Mesendoderm (in vitro differentiated cells): ENCODE measurements at regions not wholly inside any gene's neighbourhood (a gene's known extent, or its start where the extent isn't known, plus 50 kb on each side); places are given as distances from the start of the nearest gene placed in this dataset.

Experiments used
- DNase-seq: peaks from one replicate; pipeline ENCODE4 v3.0.0; 2013
- H2AK5ac ChIP-seq: 2 replicates; pipeline ENCODE4 v1.6.1; 2013; ENCODE audit warnings: low read length, inconsistent platforms
- H2BK120ac ChIP-seq: 2 replicates; pipeline ENCODE4 v1.6.1; 2013; ENCODE audit warnings: low read depth, mild to moderate bottlenecking, low read length, moderate library complexity, mixed read lengths
- H2BK15ac ChIP-seq: replicated peaks from 2 replicates; pipeline ENCODE4 v1.6.1; 2013; ENCODE audit warnings: low read depth, mild to moderate bottlenecking, moderate library complexity
- H2BK5ac ChIP-seq: 2 replicates; pipeline ENCODE4 v1.6.1; 2013; ENCODE audit warnings: low read length, inconsistent platforms
- H3K18ac ChIP-seq: 2 replicates; pipeline ENCODE4 v1.6.1; 2013; ENCODE audit warnings: mild to moderate bottlenecking, low read length, mixed read lengths
- H3K23ac ChIP-seq: one replicate; pipeline ENCODE4 v1.6.1; 2013; ENCODE audit warnings: low read length
- H3K27ac ChIP-seq: 2 replicates; pipeline ENCODE4 v1.5.1; 2013; ENCODE audit warnings: low read depth, mild to moderate bottlenecking, inconsistent platforms, low read length, moderate library complexity
- H3K27me3 ChIP-seq: 2 replicates; pipeline ENCODE4 v1.6.1; 2013; ENCODE audit warnings: low read length, control low read depth, mild to moderate bottlenecking, inconsistent platforms; ENCODE audit not compliant: insufficient read depth, poor library complexity
- H3K36me3 ChIP-seq: 2 replicates; pipeline ENCODE4 v1.6.1; 2013; ENCODE audit warnings: low read length, inconsistent platforms; ENCODE audit not compliant: control insufficient read depth, insufficient read depth
- H3K4ac ChIP-seq: one replicate; pipeline ENCODE4 v1.6.1; 2013; ENCODE audit warnings: low read depth, mild to moderate bottlenecking, low read length, moderate library complexity
- H3K4me1 ChIP-seq: 2 replicates; pipeline ENCODE4 v1.6.1; 2013; ENCODE audit warnings: low read depth, low read length, inconsistent platforms; ENCODE audit not compliant: control insufficient read depth
- H3K4me2 ChIP-seq: 2 replicates; pipeline ENCODE4 v1.6.1; 2013; ENCODE audit warnings: low read length
- H3K4me3 ChIP-seq: 2 replicates; pipeline ENCODE4 v1.5.1; 2013; ENCODE audit warnings: mild to moderate bottlenecking, low read length
- H3K56ac ChIP-seq: one replicate; pipeline ENCODE4 v1.6.1; 2013; ENCODE audit warnings: low read length
- H3K79me1 ChIP-seq: 2 replicates; pipeline ENCODE4 v1.6.1; 2013; ENCODE audit warnings: low read length, inconsistent platforms
- H3K79me2 ChIP-seq: 2 replicates; pipeline ENCODE4 v1.6.1; 2013; ENCODE audit warnings: mild to moderate bottlenecking, low read length; ENCODE audit not compliant: control insufficient read depth, insufficient read depth
- H3K9ac ChIP-seq: 2 replicates; pipeline ENCODE4 v1.6.1; 2013; ENCODE audit warnings: low read length, inconsistent platforms
- H4K5ac ChIP-seq: one replicate; pipeline ENCODE4 v1.6.1; 2013; ENCODE audit warnings: low read length
- H4K8ac ChIP-seq: one replicate; pipeline ENCODE4 v1.6.1; 2013; ENCODE audit warnings: low read depth, mild to moderate bottlenecking, control low read depth, low read length, moderate library complexity
- WGBS: extraction: QIAGEN DNeasy Blood & Tissue Kit; methylation state at CpG from one replicate; pipeline ENCODE4 v1.1.7; 2013; ENCODE audit warnings: low lambda C conversion rate, missing lambda C conversion rate; ENCODE audit not compliant: insufficient coverage; ENCODE audit errors: extremely low coverage; 5-methylcytosine and 5-hydroxymethylcytosine counted together

GRCh38 chr3:88657459-88657858, 450.0 kb upstream of the EPHA3 start:
- H3K27ac ChIP-seq = no peak overlapping the region
- H3K9ac ChIP-seq = no peak overlapping the region
- H3K79me1 ChIP-seq = no peaks in the 10 kb centered on the region
- H2BK120ac ChIP-seq = no peak overlapping the region
- no peak overlapping the region for H3K4me2 ChIP-seq
- no peaks in the 10 kb centered on the region for H3K4me1 ChIP-seq
- no peak overlapping the region for H4K8ac ChIP-seq
- no peak overlapping the region for H3K18ac ChIP-seq
- no peak for DNase-seq
- H3K4ac ChIP-seq = no peak overlapping the region
- H3K27me3 ChIP-seq = no peaks in the 10 kb centered on the region
- no peaks in the 10 kb centered on the region for H3K79me2 ChIP-seq
- H2AK5ac ChIP-seq = no peak overlapping the region
- no peak overlapping the region for H2BK5ac ChIP-seq
- H2BK15ac ChIP-seq = no peak overlapping the region
- no CpG with 5 or more reads among the region's 4 CpGs for WGBS
- H3K23ac ChIP-seq = no peak overlapping the region
- H3K4me3 ChIP-seq = no peak overlapping the region
- H3K56ac ChIP-seq = no peak overlapping the region
- H4K5ac ChIP-seq = no peak overlapping the region
- H3K36me3 ChIP-seq = no peaks in the 10 kb centered on the region

- Histone ChIP-seq H3K18ac (no peak overlapping the region), H3K4ac (no peak overlapping the region), H3K36me3 (no peaks in the 10 kb centered on the region), H3K4me2 (no peak overlapping the region), H4K8ac (no peak overlapping the region), H2AK5ac (no peak overlapping the region), H2BK15ac (no peak overlapping the region), H3K27ac (no peak overlapping the region), H3K56ac (no peak overlapping the region), H3K79me2 (no peaks in the 10 kb centered on the region), H3K4me1 (no peaks in the 10 kb centered on the region), H3K27me3 (no peaks in the 10 kb centered on the region), H2BK5ac (no peak overlapping the region), H4K5ac (no peak overlapping the region), H3K79me1 (no peaks in the 10 kb centered on the region), H2BK120ac (no peak overlapping the region), H3K4me3 (no peak overlapping the region), H3K23ac (no peak overlapping the region), H3K9ac (no peak overlapping the region)
- no CpG with 5 or more reads among the region's 3 CpGs for WGBS
- DNase-seq = no peak
Observed at GRCh38 chr3:88661433-88661824, 446.0 kb upstream of the EPHA3 start.

- no peak overlapping the region for H3K9ac ChIP-seq
- H2BK120ac ChIP-seq = no peak overlapping the region
- no peak overlapping the region for H3K56ac ChIP-seq
- no peaks in the 10 kb centered on the region for H3K79me1 ChIP-seq
- H3K4me3 ChIP-seq = no peak overlapping the region
- peak; percentile 51 for DNase-seq
- H2BK5ac ChIP-seq = no peak overlapping the region
- no peak overlapping the region for H2BK15ac ChIP-seq
- no peak overlapping the region for H3K18ac ChIP-seq
- WGBS = no CpG with 5 or more reads among the region's 2 CpGs
- no peak overlapping the region for H3K4me2 ChIP-seq
- no peak overlapping the region for H3K27ac ChIP-seq
- H3K27me3 ChIP-seq = no peaks in the 10 kb centered on the region
- no peak overlapping the region for H2AK5ac ChIP-seq
- no peak overlapping the region for H3K4ac ChIP-seq
- H3K36me3 ChIP-seq = no peaks in the 10 kb centered on the region
- no peaks in the 10 kb centered on the region for H3K79me2 ChIP-seq
- no peak overlapping the region for H4K8ac ChIP-seq
- H3K4me1 ChIP-seq = no peaks in the 10 kb centered on the region
- H4K5ac ChIP-seq = no peak overlapping the region
- no peak overlapping the region for H3K23ac ChIP-seq
Observed at GRCh38 chr3:88668180-88668579, 439.2 kb upstream of the EPHA3 start.

GRCh38 chr3:88671573-88671972, 435.8 kb upstream of the EPHA3 start:
- Histone ChIP-seq H3K4me3 (no peak overlapping the region), H4K5ac (no peak overlapping the region), H3K27ac (no peak overlapping the region), H3K56ac (no peak overlapping the region), H3K4me2 (no peak overlapping the region), H3K79me2 (no peaks in the 10 kb centered on the region), H2BK120ac (no peak overlapping the region), H2BK15ac (no peak overlapping the region), H3K23ac (no peak overlapping the region), H3K36me3 (no peaks in the 10 kb centered on the region), H3K9ac (no peak overlapping the region), H2AK5ac (no peak overlapping the region), H3K4ac (no peak overlapping the region), H2BK5ac (no peak overlapping the region), H3K18ac (no peak overlapping the region), H3K27me3 (no peaks in the 10 kb centered on the region), H4K8ac (no peak overlapping the region), H3K4me1 (no peaks in the 10 kb centered on the region), H3K79me1 (no peaks in the 10 kb centered on the region)
- no CpG with 5 or more reads among the region's 3 CpGs for WGBS
- no peak for DNase-seq

- no peak overlapping the region for H2BK120ac ChIP-seq
- H2AK5ac ChIP-seq = no peak overlapping the region
- no peak overlapping the region for H3K18ac ChIP-seq
- H3K4me2 ChIP-seq = no peak overlapping the region
- H3K23ac ChIP-seq = no peak overlapping the region
- DNase-seq = no peak
- no peak overlapping the region for H3K9ac ChIP-seq
- H3K56ac ChIP-seq = no peak overlapping the region
- H3K27me3 ChIP-seq = no peaks in the 10 kb centered on the region
- H2BK15ac ChIP-seq = no peak overlapping the region
- no peaks in the 10 kb centered on the region for H3K79me2 ChIP-seq
- no peaks in the 10 kb centered on the region for H3K79me1 ChIP-seq
- H3K4me3 ChIP-seq = no peak overlapping the region
- no peak overlapping the region for H3K27ac ChIP-seq
- no peak overlapping the region for H4K8ac ChIP-seq
- no peaks in the 10 kb centered on the region for H3K36me3 ChIP-seq
- whole genome bisulfite sequencing = no CpG with 5 or more reads among the region's 1 CpG
- no peak overlapping the region for H3K4ac ChIP-seq
- no peaks in the 10 kb centered on the region for H3K4me1 ChIP-seq
- H4K5ac ChIP-seq = no peak overlapping the region
- H2BK5ac ChIP-seq = no peak overlapping the region
Observed at GRCh38 chr3:88677298-88677697, 430.1 kb upstream of the EPHA3 start.

GRCh38 chr3:88678747-88679146, 428.7 kb upstream of the EPHA3 start:
- Histone ChIP-seq H3K23ac (no peak overlapping the region), H3K56ac (no peak overlapping the region), H3K4me1 (no peaks in the 10 kb centered on the region), H3K18ac (no peak overlapping the region), H3K4me3 (no peak overlapping the region), H2BK5ac (no peak overlapping the region), H2BK120ac (no peak overlapping the region), H2BK15ac (no peak overlapping the region), H3K79me2 (no peaks in the 10 kb centered on the region), H3K4ac (no peak overlapping the region), H3K79me1 (no peaks in the 10 kb centered on the region), H3K9ac (no peak overlapping the region), H3K27me3 (no peaks in the 10 kb centered on the region), H2AK5ac (no peak overlapping the region), H3K36me3 (no peaks in the 10 kb centered on the region), H3K4me2 (no peak overlapping the region), H4K8ac (no peak overlapping the region), H3K27ac (no peak overlapping the region), H4K5ac (no peak overlapping the region)
- DNase-seq = peak; percentile 16
- WGBS = no CpG with 5 or more reads among the region's 3 CpGs
